Astrocyte (in vitro differentiated cells and primary cell): ENCODE measurements at regions not wholly inside any gene's neighbourhood (a gene's known extent, or its start where the extent isn't known, plus 50 kb on each side); places are given as distances from the start of the nearest gene placed in this dataset.

ENCODE experiments used
- CTCF ChIP-seq: IDR thresholded peaks from 2 replicates; pipeline ENCODE4 v1.5.1; 2011; ENCODE audit warnings: low read depth, mild to moderate bottlenecking, inconsistent platforms, low read length, moderate library complexity; ENCODE audit not compliant: insufficient read depth
- EZH2 ChIP-seq: IDR thresholded peaks from 2 replicates; pipeline ENCODE4 v1.6.1; 2012; ENCODE audit warnings: mild to moderate bottlenecking, low read length, inconsistent platforms; ENCODE audit not compliant: insufficient read depth

GRCh38 chr2:52368141-52368540 is 1336.2 kb upstream of the NRXN1 start:
- TF ChIP-seq CTCF (no peak), EZH2 (no peak)
